Activated naive CD8-positive, alpha-beta T cell treated with anti-CD3 and anti-CD28 coated beads for 36 hours (primary cell): ENCODE measurements at regions not wholly inside any gene's neighbourhood (a gene's known extent, or its start where the extent isn't known, plus 50 kb on each side); places are given as distances from the start of the nearest gene placed in this dataset.

Experiments used
- DNase-seq: peaks from one replicate; pipeline ENCODE4 v3.0.0; 2021
- H3K27ac Mint-ChIP-seq: one replicate; pipeline ENCODE4 v1.8.0; 2022; ENCODE audit warnings: mild to moderate bottlenecking, moderate library complexity, mixed read lengths
- H3K27me3 Mint-ChIP-seq: one replicate; pipeline ENCODE4 v1.8.0; 2022; ENCODE audit warnings: mild to moderate bottlenecking, mixed read lengths
- H3K36me3 Mint-ChIP-seq: one replicate; pipeline ENCODE4 v1.8.0; 2021; ENCODE audit warnings: mild to moderate bottlenecking, mixed read lengths
- H3K4me1 Mint-ChIP-seq: one replicate; pipeline ENCODE4 v1.8.0; 2021; ENCODE audit warnings: mixed read lengths
- H3K4me3 Mint-ChIP-seq: one replicate; pipeline ENCODE4 v1.8.0; 2022; ENCODE audit warnings: mild to moderate bottlenecking, moderate library complexity, mixed read lengths
- H3K9me3 Mint-ChIP-seq: one replicate; pipeline ENCODE4 v1.8.0; 2022; ENCODE audit warnings: mixed read lengths

DNA sequence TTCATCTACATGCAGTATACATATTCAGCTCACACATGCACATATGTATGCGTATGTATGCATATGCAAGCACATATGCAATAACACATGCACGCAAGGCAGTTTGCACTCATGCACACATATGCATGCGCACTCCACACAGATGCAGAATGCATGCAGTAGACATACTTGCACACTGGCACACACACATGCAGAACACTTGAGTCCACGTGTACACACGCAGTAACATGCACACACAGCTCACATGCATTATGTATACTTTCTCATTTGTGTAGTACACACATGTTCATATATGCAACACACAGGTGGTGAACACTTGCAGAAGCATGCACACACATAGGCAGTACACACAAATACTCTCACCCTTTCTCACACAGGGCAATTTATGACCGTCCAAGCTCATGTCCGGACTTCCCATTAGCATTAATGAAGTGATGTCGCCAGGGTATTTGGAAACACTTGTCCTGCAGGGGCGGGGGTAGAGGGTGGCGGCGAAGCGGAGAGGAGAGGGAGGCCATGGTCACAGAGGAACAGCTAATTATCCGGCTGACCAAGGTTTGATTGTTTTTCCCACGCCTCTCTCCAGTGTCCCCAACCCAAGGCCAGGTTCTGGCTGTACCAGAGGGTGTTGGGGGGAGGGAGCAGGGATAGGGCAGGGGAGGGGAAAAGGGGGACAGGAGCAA is 91.3 kb downstream of the VEGFA start:
- Mint-ChIP-seq H3K36me3 (no peaks in the 10 kb centered on the region), H3K9me3 (no peaks in the 10 kb centered on the region), H3K4me3 (no peak overlapping the region), H3K4me1 (no peaks in the 10 kb centered on the region), H3K27ac (no peak overlapping the region), H3K27me3 (peaks cover 3% of the 10 kb centered on the region)
- no peak for DNase-seq

DNA sequence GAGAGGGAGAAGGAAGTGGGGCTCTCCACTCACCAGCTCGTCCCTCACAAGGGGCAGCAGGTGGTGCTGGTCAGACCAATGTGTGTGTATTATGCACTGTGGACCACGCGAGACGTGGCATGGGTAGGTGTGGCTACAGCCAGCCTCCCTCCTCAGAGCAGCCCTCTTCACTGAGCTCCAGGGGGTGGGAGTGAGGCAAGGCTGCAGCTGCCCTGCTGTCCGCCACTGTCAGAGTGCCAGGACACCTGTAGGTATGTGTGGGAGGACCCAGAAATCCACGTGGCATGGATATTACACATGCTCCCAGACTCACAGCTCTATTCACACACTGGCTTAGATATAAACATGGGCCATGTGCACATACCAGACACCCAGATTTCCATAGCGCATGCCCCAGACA is 90.3 kb downstream of the VEGFA start:
- no peaks in the 10 kb centered on the region for H3K4me1 Mint-ChIP-seq
- H3K27me3 Mint-ChIP-seq, result peaks cover 3% of the 10 kb centered on the region
- H3K4me3 Mint-ChIP-seq, result no peak overlapping the region
- H3K36me3 Mint-ChIP-seq, result no peaks in the 10 kb centered on the region
- no peak overlapping the region for H3K27ac Mint-ChIP-seq
- no peak for DNase-seq
- no peaks in the 10 kb centered on the region for H3K9me3 Mint-ChIP-seq

DNA sequence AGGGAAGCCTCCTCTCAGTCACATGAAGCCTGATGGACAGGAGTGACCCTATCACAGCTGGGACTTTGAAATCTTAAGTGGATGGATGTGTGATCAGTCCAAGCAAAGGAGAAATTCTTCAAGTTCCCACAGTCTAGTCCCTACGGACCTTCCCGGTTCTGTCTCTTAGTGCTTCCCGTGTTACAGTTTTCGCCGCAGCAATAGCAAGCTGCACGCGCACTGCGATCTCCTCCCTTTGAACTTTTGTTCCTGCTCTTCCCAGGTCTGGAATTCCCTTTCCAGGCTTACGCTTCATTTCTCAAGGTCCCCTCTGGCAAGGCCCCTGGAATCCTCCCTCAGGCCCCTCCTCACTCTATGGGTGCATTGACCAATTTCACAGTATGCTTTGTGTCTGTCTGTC is 89.2 kb downstream of the VEGFA start:
- DNase-seq, result no peak
- H3K4me3 Mint-ChIP-seq, result no peak overlapping the region
- H3K9me3 Mint-ChIP-seq, result no peaks in the 10 kb centered on the region
- no peaks in the 10 kb centered on the region for H3K4me1 Mint-ChIP-seq
- no peak overlapping the region for H3K27ac Mint-ChIP-seq
- peaks cover 3% of the 10 kb centered on the region for H3K27me3 Mint-ChIP-seq
- no peaks in the 10 kb centered on the region for H3K36me3 Mint-ChIP-seq

DNA sequence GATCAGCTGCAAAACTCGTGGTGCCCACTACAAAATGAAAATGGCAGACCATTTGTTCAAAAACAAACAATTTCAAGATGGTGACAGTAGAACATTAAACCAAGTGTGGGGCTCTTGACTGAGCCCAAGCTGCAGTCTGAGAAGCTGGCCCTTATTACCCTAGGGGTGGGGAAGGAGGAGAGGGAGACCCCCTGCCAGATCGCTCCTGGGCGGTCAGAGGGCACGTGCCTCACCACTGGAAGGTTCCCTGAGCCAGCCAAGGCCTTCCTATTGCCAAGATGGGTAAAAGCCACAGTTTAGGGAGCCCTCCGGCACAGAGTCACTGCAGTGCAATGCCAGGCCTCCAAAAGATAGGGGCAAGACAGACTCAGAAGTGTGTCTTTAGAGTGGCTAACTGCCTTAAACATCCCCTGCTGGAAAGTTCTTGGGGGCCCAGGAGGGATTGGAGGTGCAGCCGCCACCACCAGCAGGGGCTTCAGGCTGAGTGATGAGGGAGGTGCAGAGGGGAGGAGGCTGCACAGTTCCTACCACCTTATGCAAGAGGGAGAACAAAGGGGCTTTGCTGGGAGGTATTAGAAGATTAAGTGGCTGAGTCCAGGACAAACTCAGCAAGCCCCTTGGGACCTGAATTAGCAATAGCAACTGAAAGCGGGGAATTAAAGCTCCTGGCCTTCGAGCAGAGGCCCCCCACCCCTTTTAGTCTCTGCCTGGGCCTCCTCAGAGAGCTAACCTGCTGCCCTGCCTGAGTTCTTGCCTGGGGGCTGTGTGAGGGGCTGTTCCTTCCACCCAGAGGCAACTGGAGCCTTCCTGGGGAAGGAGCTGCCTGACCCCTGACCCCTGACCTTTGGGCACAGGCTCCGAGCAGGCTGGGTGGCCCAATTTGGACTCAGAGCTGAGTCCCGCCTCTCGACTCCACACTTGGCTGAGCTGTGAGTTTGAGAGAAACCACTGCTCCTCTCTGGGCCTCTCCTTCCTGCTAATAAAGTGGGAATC is 88.4 kb downstream of the VEGFA start:
- Mint-ChIP-seq H3K36me3 (no peaks in the 10 kb centered on the region), H3K4me1 (no peaks in the 10 kb centered on the region), H3K27ac (no peak overlapping the region), H3K9me3 (no peaks in the 10 kb centered on the region), H3K27me3 (peaks cover 2% of the 10 kb centered on the region), H3K4me3 (no peak overlapping the region)
- no peak for DNase-seq

DNA sequence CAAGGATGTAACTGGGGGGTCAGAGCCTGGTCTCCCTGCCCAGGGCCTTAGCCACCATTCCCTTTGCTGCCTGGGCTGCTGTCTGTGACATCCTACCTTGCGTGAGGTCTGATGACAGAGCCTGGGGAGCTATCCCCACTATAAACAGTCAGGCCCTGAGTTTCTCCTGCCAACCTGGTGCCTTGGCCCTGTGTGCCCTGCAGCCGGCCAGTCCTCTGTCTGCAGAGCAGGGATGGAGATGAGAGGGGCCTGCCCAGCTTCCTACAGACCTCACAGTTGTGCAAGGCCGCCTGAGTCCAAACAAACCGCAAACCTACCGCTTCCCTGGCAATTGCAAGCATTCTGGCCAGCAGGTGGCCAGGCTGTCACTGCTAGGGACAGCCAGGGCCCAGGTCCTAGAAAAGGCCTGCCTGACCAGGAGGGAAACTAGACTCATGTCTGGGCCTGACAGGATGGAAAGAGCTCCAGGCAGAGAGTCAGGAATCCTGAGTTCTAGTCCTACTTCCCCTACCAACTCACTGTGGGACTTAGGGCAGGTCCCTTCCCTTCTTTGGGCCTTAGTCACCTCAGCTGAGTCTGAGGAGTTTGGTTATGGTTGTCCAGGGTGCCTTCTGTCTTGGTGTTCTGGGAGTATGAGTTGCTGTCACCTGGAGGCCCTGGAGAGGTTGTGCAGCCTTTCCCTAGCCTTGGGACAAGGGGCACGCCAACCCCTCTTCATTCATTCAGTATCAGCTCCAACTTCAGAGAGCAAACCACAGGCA is 86.2 kb downstream of the VEGFA start:
- no peak for DNase-seq
- H3K4me1 Mint-ChIP-seq, result no peaks in the 10 kb centered on the region
- H3K27me3 Mint-ChIP-seq, result no peaks in the 10 kb centered on the region
- no peak overlapping the region for H3K27ac Mint-ChIP-seq
- H3K9me3 Mint-ChIP-seq, result no peaks in the 10 kb centered on the region
- H3K36me3 Mint-ChIP-seq, result no peaks in the 10 kb centered on the region
- no peak overlapping the region for H3K4me3 Mint-ChIP-seq

DNA sequence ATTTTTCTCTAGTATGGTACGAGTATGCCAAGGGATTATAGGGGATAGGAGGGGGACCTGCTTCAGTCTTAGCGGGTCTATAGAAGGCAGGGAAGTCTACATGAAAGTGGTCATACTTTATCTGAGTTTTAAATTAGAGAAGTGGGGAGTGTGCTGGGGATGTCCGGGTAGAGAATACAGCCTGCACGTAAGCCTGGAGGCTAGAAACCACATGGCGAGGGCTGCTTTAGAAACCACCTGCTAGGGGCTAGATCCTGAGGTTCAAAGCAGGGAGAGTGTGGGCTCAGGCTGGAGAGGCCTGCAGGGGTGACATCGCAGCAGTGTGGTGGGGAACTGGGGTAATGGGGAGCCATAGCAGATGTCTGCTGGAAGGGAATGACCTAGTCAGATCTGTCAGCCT is 85.2 kb downstream of the VEGFA start:
- DNase-seq, result no peak
- H3K4me1 Mint-ChIP-seq, result no peaks in the 10 kb centered on the region
- H3K4me3 Mint-ChIP-seq, result no peak overlapping the region
- no peaks in the 10 kb centered on the region for H3K36me3 Mint-ChIP-seq
- H3K9me3 Mint-ChIP-seq, result no peaks in the 10 kb centered on the region
- no peak overlapping the region for H3K27ac Mint-ChIP-seq
- no peaks in the 10 kb centered on the region for H3K27me3 Mint-ChIP-seq

DNA sequence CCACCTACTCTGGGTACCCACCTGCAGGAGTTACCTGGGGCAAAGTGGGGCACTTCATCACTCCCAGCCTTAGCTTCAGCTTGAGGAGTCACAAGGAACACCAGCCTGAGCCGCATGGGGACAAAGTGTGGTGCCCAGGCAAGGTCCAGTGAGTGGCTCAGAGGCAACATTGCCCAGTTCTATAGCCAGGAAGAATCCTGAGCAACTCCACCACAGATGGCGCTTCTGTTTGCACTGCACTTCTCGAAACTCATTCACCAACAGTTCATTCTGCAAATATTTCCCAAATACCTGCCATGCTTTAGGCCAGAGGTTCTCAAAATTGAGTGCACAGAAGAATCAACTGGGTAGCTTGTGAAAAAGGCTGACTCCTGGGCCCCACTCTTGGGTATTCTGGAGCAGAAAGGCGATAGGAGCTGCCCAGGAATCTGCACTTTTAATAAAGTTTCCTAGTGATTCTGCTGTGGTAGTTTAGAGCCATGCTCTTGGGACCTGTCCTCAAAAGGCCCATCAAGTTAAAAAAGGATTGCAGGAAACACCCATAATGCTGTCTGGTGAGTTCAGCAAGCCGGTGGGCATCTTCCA is 83.1 kb downstream of the VEGFA start:
- DNase-seq, result no peak
- H3K4me1 Mint-ChIP-seq, result no peaks in the 10 kb centered on the region
- no peak overlapping the region for H3K27ac Mint-ChIP-seq
- no peaks in the 10 kb centered on the region for H3K9me3 Mint-ChIP-seq
- H3K4me3 Mint-ChIP-seq, result no peak overlapping the region
- H3K36me3 Mint-ChIP-seq, result no peaks in the 10 kb centered on the region
- H3K27me3 Mint-ChIP-seq, result no peaks in the 10 kb centered on the region

- H3K27me3 Mint-ChIP-seq, result no peaks in the 10 kb centered on the region
- no peak overlapping the region for H3K4me3 Mint-ChIP-seq
- H3K4me1 Mint-ChIP-seq, result no peaks in the 10 kb centered on the region
- no peaks in the 10 kb centered on the region for H3K9me3 Mint-ChIP-seq
- DNase-seq, result no peak
- no peak overlapping the region for H3K27ac Mint-ChIP-seq
- H3K36me3 Mint-ChIP-seq, result no peaks in the 10 kb centered on the region
Observed at GRCh38 chr6:43852350-43852864, 82.4 kb downstream of the VEGFA start.

- no peak for DNase-seq
- H3K27me3 Mint-ChIP-seq, result no peaks in the 10 kb centered on the region
Observed at GRCh38 chr6:43851204-43851865, 81.3 kb downstream of the VEGFA start.

GRCh38 chr6:43850314-43851203 is 80.5 kb downstream of the VEGFA start:
- Mint-ChIP-seq H3K27ac (no peak overlapping the region), H3K36me3 (no peaks in the 10 kb centered on the region), H3K4me1 (no peaks in the 10 kb centered on the region), H3K4me3 (no peak overlapping the region), H3K27me3 (no peaks in the 10 kb centered on the region), H3K9me3 (no peaks in the 10 kb centered on the region)
- no peak for DNase-seq

More at GRCh38 chr6:43851204-43851865, 81.3 kb downstream of the VEGFA start:
- Mint-ChIP-seq H3K27ac (no peak overlapping the region), H3K4me3 (no peak overlapping the region), H3K36me3 (no peaks in the 10 kb centered on the region), H3K4me1 (no peaks in the 10 kb centered on the region), H3K9me3 (no peaks in the 10 kb centered on the region)

GRCh38 chr6:43849844-43850243 is 79.8 kb downstream of the VEGFA start:
- H3K27ac Mint-ChIP-seq, result no peak overlapping the region
- no peak for DNase-seq
- no peaks in the 10 kb centered on the region for H3K4me1 Mint-ChIP-seq
- H3K36me3 Mint-ChIP-seq, result no peaks in the 10 kb centered on the region
- no peaks in the 10 kb centered on the region for H3K9me3 Mint-ChIP-seq
- H3K27me3 Mint-ChIP-seq, result no peaks in the 10 kb centered on the region
- H3K4me3 Mint-ChIP-seq, result no peak overlapping the region

DNA sequence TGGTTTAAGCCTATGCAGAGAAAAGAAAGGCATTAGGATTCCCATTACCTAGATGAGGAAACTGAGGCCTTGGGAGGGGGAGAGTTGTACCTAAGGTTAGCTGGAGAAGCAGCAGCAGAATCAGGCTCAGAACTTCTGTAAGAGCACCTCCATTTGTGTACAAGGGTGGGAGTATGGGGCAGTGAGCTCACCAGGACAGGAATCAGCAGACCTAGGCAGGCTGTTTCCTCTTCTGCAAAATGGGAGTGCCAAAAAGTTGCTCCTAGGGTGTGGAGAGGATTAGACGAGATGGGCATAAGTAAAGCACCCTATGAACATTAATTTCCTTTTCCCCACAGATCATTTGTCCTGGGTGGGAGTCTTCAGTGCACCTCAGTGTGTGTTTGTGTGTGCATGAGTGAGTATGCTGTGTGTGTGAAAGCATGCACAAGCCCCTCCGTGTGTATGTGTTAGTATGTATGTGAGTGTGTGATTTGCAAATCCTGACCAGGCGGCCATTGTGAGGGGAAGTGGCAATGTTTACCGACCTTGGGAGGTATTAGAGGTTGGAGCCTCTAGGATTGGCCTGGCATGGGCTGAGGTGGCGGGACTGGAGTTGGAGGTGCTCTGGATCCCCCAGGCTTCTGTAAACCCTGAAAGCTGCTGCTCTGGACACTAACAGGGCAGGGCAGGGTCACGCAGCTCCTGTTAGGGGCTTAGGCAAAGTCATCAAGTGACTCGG is 78.8 kb downstream of the VEGFA start:
- Mint-ChIP-seq H3K4me1 (no peaks in the 10 kb centered on the region), H3K27me3 (no peaks in the 10 kb centered on the region), H3K4me3 (no peak overlapping the region), H3K27ac (no peak overlapping the region), H3K9me3 (no peaks in the 10 kb centered on the region), H3K36me3 (no peaks in the 10 kb centered on the region)
- no peak for DNase-seq
